Nucleus accumbens (tissue), 56 donors: ENCODE measurements at regions not wholly inside any gene's neighbourhood (a gene's known extent, or its start where the extent isn't known, plus 50 kb on each side); places are given as distances from the start of the nearest gene placed in this dataset.

Experiments
- DNase-seq, 56 donors: peaks; one replicate each; lab custom pipeline; 2025; lab: John Stamatoyannopoulos, UW

DNA sequence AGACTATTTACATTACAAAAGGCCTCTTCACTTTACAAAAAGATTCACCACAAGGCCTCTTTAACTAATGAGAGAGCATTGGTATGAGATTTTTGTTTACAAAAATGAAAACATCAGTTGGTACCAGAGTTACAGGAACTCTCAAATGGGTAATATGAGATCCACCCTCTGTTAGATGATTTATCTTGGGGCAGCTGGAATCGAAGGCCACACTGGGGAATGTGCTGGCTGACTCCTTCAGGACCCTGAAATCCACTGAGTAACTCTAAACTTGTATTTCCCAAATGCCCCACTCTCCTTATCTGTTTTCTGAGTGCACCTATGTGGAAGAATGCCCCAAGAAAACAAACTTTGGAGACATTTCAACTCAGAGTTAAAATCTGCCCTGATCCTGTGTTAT lies 232.9 kb upstream of the F9 start:
- DNase-seq = no peak

DNA sequence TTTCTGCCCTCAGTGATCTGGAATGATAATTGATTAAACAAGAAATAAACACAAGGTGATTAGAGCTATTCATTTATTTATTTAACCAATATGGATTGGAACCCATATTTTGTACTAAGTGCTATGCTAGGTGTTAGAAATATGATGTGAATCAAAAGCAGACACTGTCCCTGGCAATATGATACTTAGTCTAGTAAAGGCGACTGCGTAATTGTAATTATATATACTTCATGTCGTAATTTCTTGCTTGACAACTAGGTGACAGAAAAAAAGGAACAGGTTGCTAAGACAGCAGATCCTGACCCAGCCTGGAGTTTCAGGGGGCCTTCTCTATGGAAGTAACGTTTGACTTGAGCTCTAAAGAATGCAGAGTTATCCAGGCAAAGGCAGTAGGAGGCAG lies 236.5 kb upstream of the F9 start:
- DNase-seq = no peak

- no peak for DNase-seq
Observed at GRCh38 chrX:139290310-139290709, 240.2 kb upstream of the F9 start.

DNA sequence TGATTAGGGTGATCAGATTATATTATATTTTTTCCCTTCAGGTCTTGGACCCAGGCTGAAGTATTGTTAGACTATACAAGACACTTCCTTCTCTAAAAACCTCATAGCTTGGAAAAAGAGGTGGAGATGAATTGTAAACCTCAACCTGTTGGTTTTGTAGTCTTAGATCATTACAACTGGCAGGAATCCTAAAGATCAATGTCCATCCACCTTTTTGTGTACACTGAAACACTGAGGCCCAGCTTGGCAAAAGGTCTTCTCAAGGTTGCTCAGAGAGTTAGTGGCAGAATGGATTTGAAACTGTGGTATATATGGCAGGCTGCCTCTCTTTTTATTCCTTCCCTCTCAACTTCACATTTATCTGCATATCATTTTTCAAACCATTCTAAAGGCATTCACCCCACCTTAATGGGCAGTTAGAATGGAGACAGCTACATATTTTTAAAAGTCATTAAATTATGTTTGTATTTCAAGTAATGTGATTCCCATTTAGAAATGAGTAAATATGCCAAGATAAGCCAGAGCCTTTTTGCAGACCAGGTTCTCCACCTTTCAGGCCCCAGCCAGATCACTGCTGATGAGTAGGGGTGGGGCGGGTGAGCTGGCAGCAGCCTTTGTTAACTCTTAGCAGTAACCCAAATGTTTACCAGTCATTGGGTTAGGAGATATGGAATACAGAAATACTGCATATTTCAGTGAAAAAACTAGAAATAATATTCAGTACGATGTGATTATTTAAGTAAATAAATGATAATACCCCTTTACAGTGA lies 243.2 kb upstream of the F9 start:
- DNase-seq = no peak

- DNase-seq = no peak
Observed at GRCh38 chrX:139286342-139286741, 244.2 kb upstream of the F9 start.

- DNase-seq = no peak
Observed at GRCh38 chrX:139267851-139268250, 262.7 kb upstream of the F9 start.

DNA sequence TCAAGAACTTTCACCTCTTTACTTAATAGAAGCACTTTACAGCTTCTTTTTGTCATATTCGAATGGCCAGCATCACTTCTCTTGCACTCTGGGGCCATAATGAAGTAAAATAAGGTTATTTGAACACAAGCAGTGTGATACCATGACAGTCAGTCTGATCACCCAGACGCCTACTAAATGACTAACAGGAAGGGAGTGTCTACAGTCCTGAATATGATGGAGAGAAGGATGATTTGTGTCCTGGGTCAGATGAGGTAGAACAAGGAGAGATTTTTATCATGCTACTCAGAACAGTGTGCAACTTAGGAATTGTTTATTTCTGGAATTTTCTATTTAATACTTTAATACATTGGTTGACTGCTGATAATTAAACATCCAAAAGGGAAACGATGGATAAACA lies 284.2 kb upstream of the F9 start:
- no peak for DNase-seq

DNA sequence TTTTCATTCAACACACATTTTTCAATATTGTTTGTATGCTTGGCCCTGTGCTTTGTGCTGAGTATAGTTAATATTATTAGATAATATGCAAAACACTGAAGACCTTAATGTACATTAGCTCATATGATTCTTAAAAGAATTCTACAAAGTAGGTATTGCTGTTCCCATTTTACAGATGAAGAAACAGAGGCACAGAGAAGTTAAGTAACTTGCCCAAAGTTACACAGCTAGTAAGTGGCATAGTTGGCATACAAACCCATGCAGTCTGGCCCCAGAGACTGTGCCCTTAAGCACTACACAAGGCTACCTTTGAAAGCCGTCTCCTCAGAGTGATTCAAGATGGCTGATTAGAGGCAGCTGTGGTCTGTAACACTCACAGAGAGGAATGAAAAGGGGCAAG lies 293.4 kb upstream of the F9 start:
- DNase-seq = no peak

DNA sequence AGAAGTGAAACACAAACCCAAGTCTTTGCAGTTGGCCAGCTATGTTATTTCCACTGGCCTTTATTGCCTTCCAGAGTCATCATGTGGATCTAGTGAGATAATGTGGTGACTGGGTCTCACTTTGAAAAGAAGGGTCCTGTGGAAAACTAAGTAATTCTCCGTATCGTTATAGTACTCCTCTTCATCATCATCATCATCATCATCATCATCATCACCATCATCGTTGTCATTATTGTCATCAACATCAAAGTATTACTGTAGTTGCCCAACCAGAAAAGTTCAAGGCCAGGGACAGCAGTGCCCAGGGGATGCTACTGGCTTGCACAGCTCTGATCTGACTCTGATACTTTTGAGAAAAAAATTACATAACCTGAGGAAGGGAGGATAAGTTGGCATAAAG lies 295.6 kb upstream of the F9 start:
- no peak for DNase-seq

GRCh38 chrX:139224953-139225665 lies 305.4 kb upstream of the F9 start:
- no peak for DNase-seq

GRCh38 chrX:139222511-139223200 lies 307.9 kb upstream of the F9 start:
- DNase-seq = no peak

DNA sequence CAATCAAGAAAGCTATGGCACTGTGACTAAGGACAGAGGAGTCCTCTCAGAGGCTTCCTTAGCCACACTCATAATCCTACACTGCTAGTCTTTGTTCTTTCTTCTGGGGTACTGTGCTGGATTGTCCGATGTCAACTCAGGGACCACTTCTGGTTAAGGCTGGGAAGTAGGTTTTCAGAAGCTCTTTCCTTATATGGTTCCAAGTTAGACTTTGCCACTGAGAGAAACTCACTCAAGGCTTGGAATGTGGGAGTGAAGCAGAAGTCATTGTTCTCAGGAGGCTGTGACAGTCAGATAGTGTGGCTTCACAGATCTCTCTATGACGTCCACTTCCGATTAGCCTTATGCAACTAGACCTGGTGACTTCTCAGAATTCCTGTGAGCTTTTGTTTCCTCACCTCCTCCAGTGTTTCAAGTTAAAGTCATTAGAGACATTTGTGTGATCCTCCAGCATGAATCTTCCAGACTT lies 317.3 kb upstream of the F9 start:
- DNase-seq = no peak

GRCh38 chrX:139211568-139212182 lies 318.9 kb upstream of the F9 start:
- no peak for DNase-seq

- DNase-seq = no peak
Observed at GRCh38 chrX:139209342-139209741, 321.2 kb upstream of the F9 start.

- DNase-seq = no peak
Observed at GRCh38 chrX:139207655-139208054, 322.9 kb upstream of the F9 start.

DNA sequence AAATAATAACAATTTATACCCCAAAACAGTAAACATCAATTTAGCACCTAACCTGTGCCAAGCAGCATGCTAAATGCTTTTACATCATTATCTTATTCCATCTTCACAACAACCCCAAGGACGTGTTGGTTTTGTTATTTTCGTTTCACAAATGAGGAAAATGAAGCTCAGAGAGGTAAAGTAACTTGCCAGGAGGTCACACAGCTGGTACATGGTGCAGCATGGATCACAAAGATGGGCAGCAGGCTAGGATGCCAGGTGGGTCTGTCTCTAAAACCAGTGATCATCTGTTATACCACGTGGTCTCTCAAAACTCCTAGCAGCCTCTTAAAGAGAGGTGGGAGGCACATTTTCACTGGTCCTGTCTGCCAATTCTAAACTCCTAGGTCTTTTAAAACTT lies 323.6 kb upstream of the F9 start:
- DNase-seq = no peak

DNA sequence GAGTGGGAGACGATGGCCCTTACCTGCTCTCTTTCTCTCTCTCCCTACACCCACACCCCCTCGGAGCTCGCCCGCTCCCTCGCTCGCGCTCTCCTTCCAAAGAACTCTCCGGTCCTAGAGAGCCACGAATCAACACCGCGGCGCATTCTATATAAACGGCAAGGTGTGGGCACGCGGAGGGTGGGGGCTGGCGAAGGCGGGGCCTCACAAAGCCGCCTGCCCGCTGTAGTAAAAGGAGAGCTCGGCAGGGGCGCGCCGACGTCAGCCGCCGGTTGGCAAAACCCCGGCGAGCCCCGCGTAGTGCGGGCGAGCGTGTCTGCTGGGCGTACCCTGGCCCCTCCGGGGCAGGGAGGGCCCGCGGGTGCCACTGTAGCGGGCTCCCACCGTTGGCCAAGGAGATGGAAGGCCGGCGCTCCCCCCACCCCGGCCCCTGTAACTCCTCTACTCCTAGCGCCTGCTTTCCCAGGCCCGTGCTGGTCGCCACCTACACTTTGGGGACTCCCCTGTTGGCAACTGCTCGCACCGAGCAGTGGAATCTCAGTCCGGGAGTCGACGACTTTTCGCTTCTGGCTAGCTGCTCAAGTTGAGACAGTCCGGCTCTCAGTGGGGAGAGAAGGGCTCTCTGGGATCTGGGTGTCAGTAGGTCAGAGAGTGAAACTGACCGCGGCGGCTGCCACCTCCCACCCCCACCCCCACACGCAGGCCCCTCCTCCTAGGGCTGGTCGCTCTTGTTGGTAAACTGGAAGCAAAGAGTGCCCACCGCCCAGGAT lies 325.5 kb upstream of the F9 start:
- DNase-seq = peak in 12 of 56 donors; percentile 1 to 40 (median 8)

DNA sequence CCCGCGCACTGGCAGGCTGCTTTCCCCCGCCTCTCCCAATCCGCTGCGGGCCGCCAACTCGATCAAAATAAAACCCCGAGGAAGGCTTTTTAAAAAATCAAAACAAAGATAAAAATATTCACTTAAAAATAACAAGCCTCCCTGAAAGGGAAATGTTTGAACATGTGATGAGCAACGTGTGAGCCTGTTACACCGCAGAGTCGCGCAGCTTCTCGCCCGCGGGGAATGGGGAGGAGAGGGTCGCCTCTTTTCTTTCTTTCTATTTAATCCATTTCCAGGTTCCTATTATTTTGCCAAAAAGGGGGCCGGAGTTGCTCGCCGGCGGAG lies 326.0 kb upstream of the F9 start:
- DNase-seq = peak in 3 of 56 donors; percentile 7 to 29 (median 16)

- peak in 3 of 56 donors; percentile 2 to 6 (median 4) for DNase-seq
Observed at GRCh38 chrX:139203651-139204570, 326.6 kb upstream of the F9 start.
